Stimulated activated CD4-positive, alpha-beta T cell treated with anti-CD3 and anti-CD28 coated beads, Interleukin-1b, Interleukin-23, amount 100 ng/mL, for 1 hour (primary cell): ENCODE measurements at regions not wholly inside any gene's neighbourhood (a gene's known extent, or its start where the extent isn't known, plus 50 kb on each side); places are given as distances from the start of the nearest gene placed in this dataset.
"Not testable (repeated sequence)": the region's sequence is repeated elsewhere in the genome, so short reads cannot be mapped to it uniquely, and the experiment has no call there.

Experiments used
- DNase-seq, 2 donors: peaks; one replicate each; pipeline ENCODE4 v3.0.0-alpha.2; 2020; ENCODE audit warnings: low read depth in 2 of 2

DNA sequence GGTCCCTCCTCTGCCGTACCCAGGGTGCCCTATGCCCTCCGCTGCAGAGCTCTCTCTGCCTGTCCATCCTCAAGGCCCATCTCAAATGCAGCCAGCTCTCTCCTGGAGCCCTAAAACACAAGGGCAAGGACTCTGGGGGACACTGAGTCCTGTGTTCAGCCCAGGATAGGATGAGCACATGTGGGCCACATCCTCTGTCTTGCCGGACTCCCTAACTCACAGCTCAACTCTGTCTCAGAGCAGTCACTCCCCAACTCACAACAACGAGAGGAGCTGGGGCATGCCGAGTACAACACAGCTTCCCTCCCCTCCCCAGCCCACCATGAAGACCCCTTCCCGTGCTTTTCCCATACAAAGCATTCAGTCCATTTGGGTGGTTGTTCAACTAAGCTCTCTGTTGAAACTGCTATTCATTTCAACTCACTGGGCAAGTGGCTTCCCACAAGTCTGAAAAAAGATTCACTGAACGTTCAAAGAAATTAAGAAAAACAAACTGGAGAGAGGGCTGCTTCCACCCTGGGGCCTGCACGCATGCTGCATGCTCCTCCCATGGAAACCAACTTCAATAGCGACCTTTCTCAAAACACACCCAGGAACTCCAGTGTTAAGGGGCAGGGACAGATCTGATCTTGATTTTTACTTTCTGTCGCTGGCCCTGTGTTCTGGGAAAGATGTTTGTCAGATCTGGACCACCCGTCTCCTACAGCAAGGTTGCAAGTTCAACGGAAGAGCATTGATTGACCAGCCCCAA lies 124.3 kb upstream of the IGF1R start:
- DNase-seq = no peak

DNA sequence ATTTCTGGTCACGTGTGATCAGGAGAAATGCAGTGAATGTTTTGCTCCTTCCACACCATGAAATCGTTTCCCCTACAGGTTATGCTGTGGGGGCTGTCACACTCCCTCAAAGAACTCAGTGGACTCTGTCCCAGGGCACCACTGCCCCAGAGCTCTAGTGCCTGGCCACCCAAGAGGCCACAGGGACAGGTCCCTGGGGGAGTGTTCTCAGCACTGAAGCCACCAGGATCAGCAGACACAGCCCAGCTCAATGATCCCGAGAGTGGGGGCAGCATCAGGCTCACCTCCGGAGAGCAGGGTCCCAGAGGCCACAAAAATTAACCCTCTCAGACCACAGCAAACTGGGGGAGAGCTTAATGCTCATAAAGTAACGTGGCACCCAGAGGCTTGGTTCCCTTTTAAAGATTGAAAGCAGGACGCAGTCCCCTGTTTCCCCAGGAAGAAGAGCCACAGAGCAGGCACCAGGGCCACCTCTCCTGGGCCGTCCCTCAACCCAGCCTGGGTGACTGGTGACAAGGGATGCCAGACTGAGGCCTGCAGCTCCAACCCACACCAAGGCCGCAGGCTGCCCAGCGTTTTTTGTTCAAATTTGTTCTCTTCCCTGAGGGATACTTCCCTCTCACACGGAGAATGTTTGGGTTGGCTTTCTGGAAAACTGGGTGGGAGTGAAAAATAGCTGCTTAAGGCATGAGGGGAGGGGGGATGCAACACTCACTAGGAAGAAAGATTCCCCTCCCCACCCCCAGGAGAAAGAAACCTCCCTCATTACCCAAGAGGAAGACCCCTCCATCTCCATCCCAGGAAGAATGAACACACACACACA lies 123.3 kb upstream of the IGF1R start:
- DNase-seq = no peak

GRCh38 chr15:98525661-98526001 lies 122.7 kb upstream of the IGF1R start:
- no peak for DNase-seq

DNA sequence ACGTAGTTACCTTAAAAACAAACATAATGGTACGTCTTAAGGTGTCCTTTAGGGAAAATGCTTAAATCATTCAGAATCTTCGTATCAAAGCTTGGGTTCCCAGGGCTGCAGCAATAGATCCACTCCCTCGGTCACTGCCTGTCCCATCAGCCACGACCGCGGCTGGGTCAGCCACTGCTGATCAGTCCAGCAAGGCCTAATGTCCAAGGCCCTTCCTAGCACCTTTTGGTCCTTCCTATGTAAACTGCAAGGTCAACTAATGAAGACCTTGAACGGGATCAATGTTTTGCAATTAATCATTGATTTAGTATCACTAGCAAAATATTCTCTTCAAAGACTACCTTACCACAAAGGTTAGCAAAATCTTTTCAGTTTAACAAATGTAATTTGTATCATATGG lies 122.2 kb upstream of the IGF1R start:
- DNase-seq = no peak

- DNase-seq = no peak
These were observed 120.2 kb upstream of the IGF1R start for GRCh38 chr15:98528046-98528725.

GRCh38 chr15:98529205-98530145 lies 118.9 kb upstream of the IGF1R start:
- no peak for DNase-seq

- DNase-seq = no peak
These were observed 117.8 kb upstream of the IGF1R start for GRCh38 chr15:98530570-98530969.

GRCh38 chr15:98532063-98532462 lies 116.3 kb upstream of the IGF1R start:
- DNase-seq = no peak

- no peak for DNase-seq
These were observed 111.4 kb upstream of the IGF1R start for GRCh38 chr15:98536976-98537375.

DNA sequence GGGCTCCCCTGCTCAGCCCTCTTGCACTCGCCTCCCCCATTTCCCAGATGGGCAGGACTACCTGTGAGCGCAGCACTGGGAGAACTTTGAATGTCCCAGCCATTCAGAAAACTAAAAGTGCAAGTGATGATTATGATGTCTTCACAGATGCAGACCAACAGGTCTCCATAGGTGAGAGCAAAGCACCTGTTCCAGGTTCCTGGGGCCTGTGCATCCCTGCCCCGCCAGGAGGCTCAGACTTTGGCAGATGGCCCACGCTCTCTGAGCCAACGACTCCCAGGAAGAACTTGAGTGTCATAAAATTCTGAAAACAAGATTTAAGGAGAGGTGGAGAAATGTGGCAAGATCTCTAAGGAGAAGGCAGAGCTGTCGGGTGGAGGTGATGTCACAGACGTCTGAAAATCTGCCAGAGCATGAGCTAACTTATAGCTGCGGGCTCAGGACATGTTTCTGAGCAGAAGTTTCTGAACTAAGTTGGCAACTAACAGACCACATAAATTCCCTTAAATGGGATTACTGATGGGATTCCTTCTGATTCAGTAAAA lies 110.8 kb upstream of the IGF1R start:
- no peak for DNase-seq

DNA sequence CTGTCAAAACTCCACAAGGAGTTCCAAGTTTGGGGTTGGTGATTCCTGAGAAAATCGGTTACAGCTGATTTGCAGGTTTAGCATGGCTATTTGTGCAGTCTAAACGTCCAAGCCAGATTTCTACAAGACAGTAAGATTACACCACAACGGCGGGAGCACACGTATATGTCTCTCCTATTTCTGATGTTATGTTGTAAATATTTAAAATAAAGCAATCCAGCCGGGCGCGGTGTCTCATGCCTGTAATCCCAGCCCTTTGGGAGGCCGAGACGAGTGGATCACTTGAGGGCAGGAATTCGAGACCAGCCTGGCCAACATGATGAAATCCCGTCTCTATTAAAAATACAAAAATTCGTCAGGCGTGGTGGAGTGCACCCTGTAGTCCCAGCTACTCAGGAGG lies 106.8 kb upstream of the IGF1R start:
- no peak for DNase-seq

GRCh38 chr15:98543237-98543636 lies 105.1 kb upstream of the IGF1R start:
- no peak for DNase-seq

DNA sequence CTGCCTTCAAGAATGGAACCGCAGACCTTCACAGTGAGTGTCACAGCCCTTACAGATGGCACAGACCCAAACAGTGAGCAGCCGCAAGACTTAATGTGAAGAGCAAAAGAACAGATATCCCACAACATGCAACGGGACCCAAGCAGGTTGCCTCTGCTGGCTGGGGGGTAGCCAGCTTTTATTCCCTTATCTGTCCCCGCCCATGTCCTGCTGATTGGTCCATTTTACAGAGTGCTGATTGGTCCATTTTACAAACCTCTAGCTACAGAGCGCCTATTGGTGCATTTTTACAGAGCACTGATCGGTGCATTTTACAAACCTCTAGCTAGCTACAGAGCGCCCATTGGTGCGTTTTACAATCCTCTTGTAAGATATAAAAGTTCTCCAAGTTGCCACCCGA lies 102.0 kb upstream of the IGF1R start:
- no peak for DNase-seq

DNA sequence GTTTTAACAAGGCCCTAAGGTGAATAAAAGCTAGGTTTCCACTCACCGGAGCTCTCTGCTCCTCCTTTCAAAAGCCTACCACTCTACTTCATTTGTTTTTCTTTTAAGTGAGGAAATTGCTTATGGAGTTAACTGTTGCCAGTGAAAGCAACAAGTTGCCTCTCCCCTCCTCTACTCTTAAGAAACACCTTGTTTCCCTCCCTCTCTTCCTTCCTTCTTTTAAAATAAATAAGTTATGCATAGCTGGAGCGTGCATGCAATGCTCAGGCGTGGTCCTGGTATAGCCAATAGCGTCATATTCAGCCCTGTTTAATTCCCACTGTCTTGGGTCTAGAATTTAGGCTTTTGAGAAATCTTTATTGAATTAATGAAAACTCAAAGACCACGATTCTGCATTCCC lies 101.1 kb upstream of the IGF1R start:
- no peak for DNase-seq

- DNase-seq = no peak
These were observed 100.6 kb upstream of the IGF1R start for GRCh38 chr15:98547741-98548138.

GRCh38 chr15:98548139-98548971 lies 100.0 kb upstream of the IGF1R start:
- peak in 1 of 2 donors; percentile 18 for DNase-seq

GRCh38 chr15:98549003-98549402 lies 99.3 kb upstream of the IGF1R start:
- no peak for DNase-seq

- no peak for DNase-seq
These were observed 98.6 kb upstream of the IGF1R start for GRCh38 chr15:98549741-98550140.

GRCh38 chr15:98550363-98550762 lies 98.0 kb upstream of the IGF1R start:
- not testable (repeated sequence) for DNase-seq

- no peak for DNase-seq
These were observed 96.3 kb upstream of the IGF1R start for GRCh38 chr15:98551936-98552562.
